Astrocyte (in vitro differentiated cells and primary cell): ENCODE measurements at regions not wholly inside any gene's neighbourhood (a gene's known extent, or its start where the extent isn't known, plus 50 kb on each side); places are given as distances from the start of the nearest gene placed in this dataset.

Source experiments
- DNase-seq: peaks from one replicate; pipeline ENCODE4 v3.0.0-alpha.2; 2010; ENCODE audit warnings: low read depth
- FAIRE-seq: peaks from 2 replicates; lab custom pipeline; 2011; peaks lifted over from hg19 to GRCh38; lab: Jason Lieb, UNC
- H2AFZ ChIP-seq: 2 replicates; pipeline ENCODE4 v1.6.0; 2012; ENCODE audit warnings: low read depth, low read length, inconsistent platforms
- H3K27ac ChIP-seq: 2 replicates; pipeline ENCODE4 v1.5.1; 2011; ENCODE audit warnings: low read depth, low read length, inconsistent platforms
- H3K27me3 ChIP-seq: 2 replicates; pipeline ENCODE4 v1.6.0; 2011; ENCODE audit warnings: low read length, inconsistent platforms; ENCODE audit not compliant: insufficient read depth
- H3K36me3 ChIP-seq: 2 replicates; pipeline ENCODE4 v1.5.1; 2011; ENCODE audit warnings: low read length, inconsistent platforms; ENCODE audit not compliant: insufficient read depth
- H3K4me1 ChIP-seq: 2 replicates; pipeline ENCODE4 v1.5.1; 2011; ENCODE audit warnings: low read length, inconsistent platforms; ENCODE audit not compliant: insufficient read depth
- H3K4me2 ChIP-seq: 2 replicates; pipeline ENCODE4 v1.6.0; 2012; ENCODE audit warnings: low read length, inconsistent platforms
- H3K4me3 ChIP-seq: 2 replicates; pipeline ENCODE4 v1.5.1; 2011; ENCODE audit warnings: low read depth, mild to moderate bottlenecking, low read length, inconsistent platforms; ENCODE audit not compliant: insufficient read depth
- H3K79me2 ChIP-seq: 2 replicates; pipeline ENCODE4 v1.6.0; 2012; ENCODE audit warnings: mild to moderate bottlenecking, low read length, inconsistent platforms; ENCODE audit not compliant: insufficient read depth
- H3K9ac ChIP-seq: 2 replicates; pipeline ENCODE4 v1.6.0; 2012; ENCODE audit warnings: mild to moderate bottlenecking, low read length, inconsistent platforms
- H3K9me3 ChIP-seq: 2 replicates; pipeline ENCODE4 v1.5.1; 2012; ENCODE audit warnings: low read depth, mild to moderate bottlenecking, low read length, inconsistent platforms; ENCODE audit not compliant: insufficient read depth
- H4K20me1 ChIP-seq: 2 replicates; pipeline ENCODE4 v1.6.0; 2012; ENCODE audit warnings: low read length, inconsistent platforms; ENCODE audit not compliant: insufficient read depth
- H3K27ac Mint-ChIP-seq: one replicate; pipeline ENCODE4 v1.8.0; 2021; ENCODE audit warnings: mild to moderate bottlenecking, mixed read lengths; ENCODE audit not compliant: unreplicated experiment
- H3K27me3 Mint-ChIP-seq: one replicate; pipeline ENCODE4 v1.8.0; 2021; ENCODE audit warnings: low read depth, mixed read lengths; ENCODE audit not compliant: unreplicated experiment
- H3K36me3 Mint-ChIP-seq: one replicate; pipeline ENCODE4 v1.8.0; 2021; ENCODE audit warnings: low read depth, mixed read lengths; ENCODE audit not compliant: unreplicated experiment
- H3K4me1 Mint-ChIP-seq: one replicate; pipeline ENCODE4 v1.8.0; 2021; ENCODE audit warnings: low read depth, mixed read lengths; ENCODE audit not compliant: unreplicated experiment
- H3K4me3 Mint-ChIP-seq: one replicate; pipeline ENCODE4 v1.8.0; 2021; ENCODE audit warnings: mild to moderate bottlenecking, moderate library complexity, mixed read lengths; ENCODE audit not compliant: unreplicated experiment
- H3K9me3 Mint-ChIP-seq: one replicate; pipeline ENCODE4 v1.8.0; 2021; ENCODE audit warnings: mild to moderate bottlenecking, mixed read lengths; ENCODE audit not compliant: unreplicated experiment
- CTCF ChIP-seq: IDR thresholded peaks from 2 replicates; pipeline ENCODE4 v1.5.1; 2011; ENCODE audit warnings: low read depth, mild to moderate bottlenecking, inconsistent platforms, low read length, moderate library complexity; ENCODE audit not compliant: insufficient read depth
- EZH2 ChIP-seq: IDR thresholded peaks from 2 replicates; pipeline ENCODE4 v1.6.1; 2012; ENCODE audit warnings: mild to moderate bottlenecking, low read length, inconsistent platforms; ENCODE audit not compliant: insufficient read depth

GRCh38 chr4:31034550-31034949 is 314.4 kb downstream of the PCDH7 start:
- H3K27ac ChIP-seq, result no peak overlapping the region
- H3K79me2 ChIP-seq, result no peaks in the 10 kb centered on the region
- peaks cover 5% of the 10 kb centered on the region for H3K36me3 Mint-ChIP-seq
- no peaks in the 10 kb centered on the region for H3K4me1 Mint-ChIP-seq
- TF ChIP-seq CTCF, result no peak
- TF ChIP-seq EZH2, result no peak
- H3K27me3 Mint-ChIP-seq, result no peaks in the 10 kb centered on the region
- H3K4me1 ChIP-seq, result no peaks in the 10 kb centered on the region
- no peak overlapping the region for H3K4me3 Mint-ChIP-seq
- H3K9me3 ChIP-seq, result no peaks in the 10 kb centered on the region
- H3K27ac Mint-ChIP-seq, result no peak overlapping the region
- no peak for FAIRE-seq
- H3K9ac ChIP-seq, result no peak overlapping the region
- no peaks in the 10 kb centered on the region for H4K20me1 ChIP-seq
- H3K36me3 ChIP-seq, result no peaks in the 10 kb centered on the region
- no peak overlapping the region for H3K4me2 ChIP-seq
- H3K4me3 ChIP-seq, result no peak overlapping the region
- no peaks in the 10 kb centered on the region for H3K27me3 ChIP-seq
- H3K9me3 Mint-ChIP-seq, result no peaks in the 10 kb centered on the region
- DNase-seq, result no peak
- H2AFZ ChIP-seq, result no peak overlapping the region

GRCh38 chr4:31035761-31036160 is 315.6 kb downstream of the PCDH7 start:
- TF ChIP-seq CTCF (no peak), EZH2 (no peak)
- Histone ChIP-seq H3K27ac (no peak overlapping the region), H3K9ac (no peak overlapping the region), H3K27me3 (no peaks in the 10 kb centered on the region), H3K36me3 (no peaks in the 10 kb centered on the region), H3K4me2 (no peak overlapping the region), H3K9me3 (no peaks in the 10 kb centered on the region), H3K4me3 (no peak overlapping the region), H4K20me1 (no peaks in the 10 kb centered on the region), H3K79me2 (no peaks in the 10 kb centered on the region), H3K4me1 (no peaks in the 10 kb centered on the region), H2AFZ (no peak overlapping the region)
- DNase-seq (no peak), FAIRE-seq (no peak)
- Mint-ChIP-seq H3K9me3 (no peaks in the 10 kb centered on the region), H3K4me1 (no peaks in the 10 kb centered on the region), H3K4me3 (no peak overlapping the region), H3K27me3 (no peaks in the 10 kb centered on the region), H3K27ac (no peak overlapping the region), H3K36me3 (peaks cover 5% of the 10 kb centered on the region)

- H3K9me3 ChIP-seq, result no peaks in the 10 kb centered on the region
- H3K27ac ChIP-seq, result no peak overlapping the region
- Mint-ChIP-seq H3K4me1 (peaks cover 6% of the 10 kb centered on the region), H3K9me3 (no peaks in the 10 kb centered on the region), H3K4me3 (no peak overlapping the region), H3K27me3 (no peaks in the 10 kb centered on the region), H3K27ac (no peak overlapping the region), H3K36me3 (peaks cover 5% of the 10 kb centered on the region)
- H3K4me2 ChIP-seq, result no peak overlapping the region
- H3K4me3 ChIP-seq, result no peak overlapping the region
- no peak overlapping the region for H2AFZ ChIP-seq
- no peaks in the 10 kb centered on the region for H3K27me3 ChIP-seq
- DNase-seq, result no peak
- TF ChIP-seq CTCF (no peak), EZH2 (no peak)
- H3K4me1 ChIP-seq, result no peaks in the 10 kb centered on the region
- H3K79me2 ChIP-seq, result no peaks in the 10 kb centered on the region
- no peak for FAIRE-seq
- H3K36me3 ChIP-seq, result no peaks in the 10 kb centered on the region
- no peak overlapping the region for H3K9ac ChIP-seq
- H4K20me1 ChIP-seq, result no peaks in the 10 kb centered on the region
Measured at GRCh38 chr4:31037703-31038102, 317.5 kb downstream of the PCDH7 start.
